SK-N-MC (cell line): ENCODE measurements at regions not wholly inside any gene's neighbourhood (a gene's known extent, or its start where the extent isn't known, plus 50 kb on each side); places are given as distances from the start of the nearest gene placed in this dataset.

ENCODE experiments used
- EZH2 ChIP-seq: fragments of 200-600 bp; sonication (generic); IDR thresholded peaks from one replicate; pipeline ENCODE4 v1.6.1; 2017; ENCODE audit warnings: antibody characterized with exemption
- POLR2AphosphoS5 ChIP-seq: IDR thresholded peaks from 2 replicates; pipeline ENCODE4 v1.6.1; 2012; ENCODE audit warnings: mild to moderate bottlenecking, low read depth, low read length, borderline replicate concordance

DNA sequence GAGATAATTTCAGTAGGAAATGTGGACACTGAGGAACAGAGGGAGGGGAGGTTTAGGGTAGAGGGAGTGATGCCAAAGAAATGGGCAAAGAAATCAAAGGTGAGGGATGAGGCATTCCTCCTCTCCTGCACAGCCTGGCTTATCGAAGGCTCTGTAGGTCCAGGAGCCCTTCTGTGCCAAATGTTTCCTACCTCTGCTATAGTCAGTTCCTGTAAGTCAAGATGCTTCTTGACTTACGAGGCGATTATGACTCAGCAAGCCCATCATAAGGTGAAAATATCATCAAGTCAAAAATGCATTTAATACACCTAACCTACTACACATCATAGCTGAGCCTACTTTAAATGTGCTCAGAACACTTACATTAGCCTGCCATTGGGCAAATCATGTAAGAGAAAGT lies 60.0 kb upstream of the ARHGAP24 start:
- no peak for TF ChIP-seq EZH2
- TF ChIP-seq POLR2AphosphoS5 = no peak
